22Rv1 (cell line): ENCODE measurements at regions not wholly inside any gene's neighbourhood (a gene's known extent, or its start where the extent isn't known, plus 50 kb on each side); places are given as distances from the start of the nearest gene placed in this dataset.

ENCODE experiments used
- CTCF ChIP-seq: fragments of 450-650 bp; IDR thresholded peaks from 2 replicates; pipeline ENCODE4 v1.5.1; 2017; ENCODE audit warnings: mild to moderate bottlenecking
- ZFX ChIP-seq: fragments of 450-650 bp; IDR thresholded peaks from 2 replicates; pipeline ENCODE4 v1.6.1; 2017; ENCODE audit warnings: antibody characterized with exemption, borderline replicate concordance

GRCh38 chr14:57085043-57085442 lies 183.7 kb downstream of the EXOC5 start:
- TF ChIP-seq CTCF (no peak), ZFX (no peak)
